ENCODE measurements at regions not wholly inside any gene's neighbourhood (a gene's known extent, or its start where the extent isn't known, plus 50 kb on each side); places are given as distances from the start of the nearest gene placed in this dataset.
"Not testable (repeated sequence)": the region's sequence is repeated elsewhere in the genome, so short reads cannot be mapped to it uniquely, and the experiment has no call there.

DNA sequence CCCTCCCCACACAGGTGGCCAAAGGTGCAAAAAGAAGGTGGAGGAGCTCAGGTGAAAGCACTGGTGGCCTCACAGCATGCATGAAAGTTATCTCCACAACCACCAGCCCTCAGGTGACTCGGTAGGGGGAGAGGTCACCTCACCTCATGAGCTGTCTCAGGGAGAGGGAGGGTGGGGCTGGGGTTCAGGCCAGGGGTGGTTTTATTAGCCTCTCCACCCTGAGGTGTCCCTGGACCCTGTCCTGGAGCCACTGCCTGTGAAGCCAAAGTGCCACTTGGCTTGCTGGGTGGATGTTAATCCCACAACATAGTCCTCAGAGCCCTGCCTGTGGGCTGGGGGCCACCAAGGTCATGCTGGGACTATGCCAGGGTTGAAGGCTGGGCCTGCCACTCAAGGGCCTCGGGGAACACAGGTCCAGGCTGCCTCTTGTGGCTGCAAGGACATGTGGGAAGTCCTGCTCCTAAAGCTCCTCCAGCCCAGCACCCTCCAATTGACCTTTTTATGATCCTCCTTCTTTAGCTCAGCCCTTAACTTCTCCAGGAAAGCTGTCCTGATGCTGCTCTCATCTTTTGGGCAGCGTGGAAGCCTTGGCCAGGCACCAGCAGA is 83.8 kb downstream of the MALL start:
- H3K27me3 Mint-ChIP-seq; H3K4me1 Mint-ChIP-seq (ENCODE audit: unreplicated experiment); H3K4me3 Mint-ChIP-seq; H3K9me3 Mint-ChIP-seq; H3K36me3 Mint-ChIP-seq; H3K27ac Mint-ChIP-seq; DNase-seq (ENCODE audit: extremely low spot score, unreplicated experiment): not testable (repeated sequence)

Measured in type B pancreatic cell (in vitro differentiated cells).